ENCODE measurements at regions not wholly inside any gene's neighbourhood (a gene's known extent, or its start where the extent isn't known, plus 50 kb on each side); places are given as distances from the start of the nearest gene placed in this dataset.
"Not testable (repeated sequence)": the region's sequence is repeated elsewhere in the genome, so short reads cannot be mapped to it uniquely, and the experiment has no call there.

DNA sequence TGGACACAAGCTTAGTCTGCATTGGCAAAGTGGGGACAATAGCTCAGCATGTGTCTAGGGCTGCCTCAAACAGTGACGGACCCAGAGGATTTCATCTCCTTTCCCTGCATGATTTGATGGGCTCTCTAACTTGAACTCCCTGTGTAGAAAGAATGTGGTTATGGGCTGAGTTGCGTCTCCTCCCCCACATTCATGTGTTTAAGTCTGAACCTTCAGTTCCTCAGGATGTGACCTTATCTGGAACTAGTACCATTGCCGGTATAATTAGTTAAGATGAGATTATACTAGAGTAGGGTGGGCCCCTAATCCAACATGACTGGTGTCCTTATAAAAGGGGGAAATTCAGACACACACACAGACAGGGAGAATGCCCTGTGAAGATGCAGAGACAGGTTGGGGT is 257.6 kb downstream of the BCL2L11 start:
- not testable (repeated sequence) for TF ChIP-seq EZH2phosphoT487 (IDR thresholded peaks at IDR 0.05; ENCODE audit: low read depth); CTCF (IDR thresholded peaks at IDR 0.05; ENCODE audit: low read depth, low read length)

Data from OCI-LY3 (cell line).